Stimulated activated CD4-positive, alpha-beta T cell treated with anti-CD3 and anti-CD28 coated beads, Interleukin-2, amount 100 ng/mL, for 48 hours (primary cell): ENCODE measurements at regions not wholly inside any gene's neighbourhood (a gene's known extent, or its start where the extent isn't known, plus 50 kb on each side); places are given as distances from the start of the nearest gene placed in this dataset.
"Not testable (repeated sequence)": the region's sequence is repeated elsewhere in the genome, so short reads cannot be mapped to it uniquely, and the experiment has no call there.

Experiments
- DNase-seq, 2 donors: peaks; one replicate each; pipeline ENCODE4 v3.0.0-alpha.2; 2020

GRCh38 chr11:91624021-91624420 is 600.6 kb upstream of the FAT3 start:
- DNase-seq, result no peak

- no peak for DNase-seq
Observed at GRCh38 chr11:91608677-91609076, 615.9 kb upstream of the FAT3 start.

- DNase-seq, result no peak
Observed at GRCh38 chr11:91596111-91596510, 628.5 kb upstream of the FAT3 start.

GRCh38 chr11:91591021-91591420 is 633.6 kb upstream of the FAT3 start:
- DNase-seq, result no peak

- no peak for DNase-seq
Observed at GRCh38 chr11:91587131-91587530, 637.5 kb upstream of the FAT3 start.

GRCh38 chr11:91585035-91585801 is 639.4 kb upstream of the FAT3 start:
- DNase-seq, result no peak

- DNase-seq, result no peak
Observed at GRCh38 chr11:91563176-91563575, 661.4 kb upstream of the FAT3 start.

GRCh38 chr11:91560434-91560833 is 664.2 kb upstream of the FAT3 start:
- no peak for DNase-seq

- no peak for DNase-seq
Observed at GRCh38 chr11:91538065-91538464, 686.6 kb upstream of the FAT3 start.

- no peak for DNase-seq
Observed at GRCh38 chr11:91536366-91536765, 688.3 kb upstream of the FAT3 start.

GRCh38 chr11:91528965-91529364 is 695.7 kb upstream of the FAT3 start:
- no peak for DNase-seq

GRCh38 chr11:91527380-91528030 is 697.1 kb upstream of the FAT3 start:
- no peak for DNase-seq

- DNase-seq, result no peak
Observed at GRCh38 chr11:91513734-91514133, 710.9 kb upstream of the FAT3 start.

- no peak for DNase-seq
Observed at GRCh38 chr11:91497847-91498246, 726.8 kb upstream of the FAT3 start.

- DNase-seq, result no peak
Observed at GRCh38 chr11:91495837-91496236, 728.8 kb upstream of the FAT3 start.

- no peak for DNase-seq
Observed at GRCh38 chr11:91489989-91490388, 734.6 kb upstream of the FAT3 start.

- DNase-seq, result not testable (repeated sequence)
Observed at GRCh38 chr11:91483956-91484355, 740.7 kb upstream of the FAT3 start.

GRCh38 chr11:91481875-91482274 is 742.7 kb upstream of the FAT3 start:
- DNase-seq, result not testable (repeated sequence)

- DNase-seq, result no peak
Observed at GRCh38 chr11:91470656-91471055, 754.0 kb upstream of the FAT3 start.

GRCh38 chr11:91459840-91460239 is 764.8 kb upstream of the FAT3 start:
- no peak for DNase-seq

GRCh38 chr11:91446267-91446666 is 778.4 kb upstream of the FAT3 start:
- DNase-seq, result no peak

- DNase-seq, result no peak
Observed at GRCh38 chr11:91435694-91436395, 788.8 kb upstream of the FAT3 start.

- DNase-seq, result no peak
Observed at GRCh38 chr11:91433284-91434010, 791.2 kb upstream of the FAT3 start.
